Mucosa of descending colon (tissue), 3 donors: ENCODE measurements at regions not wholly inside any gene's neighbourhood (a gene's known extent, or its start where the extent isn't known, plus 50 kb on each side); places are given as distances from the start of the nearest gene placed in this dataset.

ENCODE experiments used
- ATAC-seq: fragments of 200-7000 bp; cut with Tn5 transposase; one replicate; pipeline ENCODE4 v1.9.1; 2020; ENCODE audit warnings: mild to moderate bottlenecking, moderate library complexity
- DNase-seq, 3 donors: peaks; one replicate each; pipeline ENCODE4 v3.0.0-alpha.2; 2020
- H3K36me3 ChIP-seq: fragments of 200-600 bp; one replicate; pipeline ENCODE4 v1.8.0; 2021; ENCODE audit warnings: low read depth, mild to moderate bottlenecking
- H3K4me1 ChIP-seq: fragments of 200-600 bp; one replicate; pipeline ENCODE4 v1.8.0; 2021; ENCODE audit warnings: low read depth, mild to moderate bottlenecking
- H3K4me3 ChIP-seq: fragments of 200-600 bp; one replicate; pipeline ENCODE4 v1.8.0; 2021; ENCODE audit warnings: mild to moderate bottlenecking
- H3K9me3 ChIP-seq: fragments of 200-600 bp; one replicate; pipeline ENCODE4 v1.8.0; 2021; ENCODE audit warnings: mild to moderate bottlenecking
- CTCF ChIP-seq: fragments of 200-600 bp; IDR thresholded peaks from one replicate; pipeline ENCODE4 v1.8.0; 2022; ENCODE audit warnings: antibody characterized with exemption, mild to moderate bottlenecking
- intact Hi-C, 2 donors: fragments of 100-400 bp; cut with DNase I in 1 of 2; cut with micrococcal nuclease in 1 of 2; formaldehyde crosslinking; loops; one replicate each; pipeline versions ENCODE4 v1.11.0 to v1.11.1; 2022; cut with DNase I, micrococcal nuclease
- donor health status: DM: no; HTN: no; CAD: no; lungs with moderate emphysema.
- donor health status: DM: no; HTN: no; CAD: no.
- donor health status: DM: no; HTN: yes; CAD: no.

GRCh38 chr3:89577637-89578530 is 470.5 kb downstream of the EPHA3 start:
- Histone ChIP-seq H3K4me3 (no peak overlapping the region), H3K4me1 (no peaks in the 10 kb centered on the region), H3K9me3 (no peaks in the 10 kb centered on the region), H3K36me3 (no peaks in the 10 kb centered on the region)
- ATAC-seq: no peak
- no peak for TF ChIP-seq CTCF
- no peak for DNase-seq
- intact Hi-C loops: no loop called here

GRCh38 chr3:89580859-89581258 is 473.4 kb downstream of the EPHA3 start:
- DNase-seq (no peak), ATAC-seq (no peak)
- H3K9me3 ChIP-seq: no peaks in the 10 kb centered on the region
- H3K4me3 ChIP-seq: no peak overlapping the region
- TF ChIP-seq CTCF: no peak
- no peaks in the 10 kb centered on the region for H3K36me3 ChIP-seq
- intact Hi-C loops: no loop called here
- H3K4me1 ChIP-seq: no peaks in the 10 kb centered on the region

- Histone ChIP-seq H3K4me3 (no peak overlapping the region), H3K36me3 (no peaks in the 10 kb centered on the region), H3K4me1 (no peaks in the 10 kb centered on the region), H3K9me3 (no peaks in the 10 kb centered on the region)
- intact Hi-C loops: no loop called here
- TF ChIP-seq CTCF: no peak
- DNase-seq (no peak), ATAC-seq (no peak)
Observed at GRCh38 chr3:89584398-89584797, 477.0 kb downstream of the EPHA3 start.

GRCh38 chr3:89586256-89586655 is 478.8 kb downstream of the EPHA3 start:
- intact Hi-C loops: no loop called here
- Histone ChIP-seq H3K4me3 (no peak overlapping the region), H3K36me3 (no peaks in the 10 kb centered on the region), H3K4me1 (no peaks in the 10 kb centered on the region), H3K9me3 (no peaks in the 10 kb centered on the region)
- ATAC-seq (no peak), DNase-seq (no peak)
- TF ChIP-seq CTCF: no peak

- Histone ChIP-seq H3K4me3 (no peak overlapping the region), H3K9me3 (no peaks in the 10 kb centered on the region), H3K36me3 (no peaks in the 10 kb centered on the region), H3K4me1 (no peaks in the 10 kb centered on the region)
- intact Hi-C loops: no loop called here
- DNase-seq (no peak), ATAC-seq (no peak)
- TF ChIP-seq CTCF: no peak
Observed at GRCh38 chr3:89586676-89587075, 479.3 kb downstream of the EPHA3 start.
